Pancreas (tissue), 10 donors: ENCODE measurements at regions not wholly inside any gene's neighbourhood (a gene's known extent, or its start where the extent isn't known, plus 50 kb on each side); places are given as distances from the start of the nearest gene placed in this dataset.

ENCODE experiments used
- ATAC-seq, 4 donors: fragments of 200-7000 bp; cut with Tn5 transposase; one replicate each; pipeline versions ENCODE4 v1.8.0 to v1.9.1; 2020; ENCODE audit warnings: mild to moderate bottlenecking in 4 of 4, moderate library complexity in 4 of 4
- DNase-seq, 6 donors: peaks; one replicate each; pipeline ENCODE4 v3.0.0-alpha.2; 2020
- FAIRE-seq: peaks from 2 replicates; lab custom pipeline; 2012; peaks lifted over from hg19 to GRCh38; lab: Jason Lieb, UNC
- H3K27ac ChIP-seq, 4 donors: fragments of 200-600 bp; sonication (generic); 1 replicate in 3 of 4; 2 replicates in 1 of 4; pipeline versions ENCODE4 v1.5.0 to v1.8.0; 2020
- H3K27me3 ChIP-seq, 4 donors: fragments of 200-600 bp; one replicate each; pipeline ENCODE4 v1.8.0; 2021
- H3K36me3 ChIP-seq, 3 donors: fragments of 200-600 bp; sonication (generic) in 1 of 3; one replicate each; pipeline versions ENCODE4 v1.5.0 to v1.8.0; 2020 to 2021
- H3K4me1 ChIP-seq, 3 donors: fragments of 200-600 bp; one replicate each; pipeline ENCODE4 v1.8.0; 2021
- H3K4me3 ChIP-seq, 4 donors: fragments of 200-600 bp; sonication (generic) in 2 of 4; one replicate each; pipeline versions ENCODE4 v1.5.0 to v1.8.0; 2020 to 2021
- H3K9me3 ChIP-seq, 4 donors: fragments of 200-600 bp; one replicate each; pipeline ENCODE4 v1.8.0; 2021
- WGBS, 2 donors: extraction: QIAGEN DNeasy Blood & Tissue Kit; methylation state at CpG; one replicate each; pipeline ENCODE4 v1.1.7; 2013; 5-methylcytosine and 5-hydroxymethylcytosine counted together
- intact Hi-C, 3 donors: fragments of 100-400 bp; cut with DNase I; formaldehyde crosslinking; loops; one replicate each; pipeline versions ENCODE4 v1.11.1 to v1.14.2; 2022
- TF ChIP-seq, protein P1 (sequence below), 4 donors: fragments of 200-600 bp; sonication (generic) in 3 of 4; IDR thresholded peaks; one replicate each; pipeline versions ENCODE4 v1.5.0 to v1.8.0; 2021; ENCODE audit warnings: antibody characterized with exemption in 4 of 4
- donor health status: healthy with polysubstance abuse.
- donor health status: DM: no; HTN: no; CAD: no; lungs with moderate emphysema.
- donor health status: DM: no; HTN: no; CAD: no.
- donor health status: control.
- donor health status: control.
- donor health status: Bipolar disorder and iron deficiency.
- donor health status: DM: yes; HTN: yes; CAD: no.
- donor health status: DM: no; HTN: no; CAD: no.
- donor health status: DM: no; HTN: no; CAD: no.
- donor health status: DM: yes; HTN: yes; CAD: no.

DNA sequence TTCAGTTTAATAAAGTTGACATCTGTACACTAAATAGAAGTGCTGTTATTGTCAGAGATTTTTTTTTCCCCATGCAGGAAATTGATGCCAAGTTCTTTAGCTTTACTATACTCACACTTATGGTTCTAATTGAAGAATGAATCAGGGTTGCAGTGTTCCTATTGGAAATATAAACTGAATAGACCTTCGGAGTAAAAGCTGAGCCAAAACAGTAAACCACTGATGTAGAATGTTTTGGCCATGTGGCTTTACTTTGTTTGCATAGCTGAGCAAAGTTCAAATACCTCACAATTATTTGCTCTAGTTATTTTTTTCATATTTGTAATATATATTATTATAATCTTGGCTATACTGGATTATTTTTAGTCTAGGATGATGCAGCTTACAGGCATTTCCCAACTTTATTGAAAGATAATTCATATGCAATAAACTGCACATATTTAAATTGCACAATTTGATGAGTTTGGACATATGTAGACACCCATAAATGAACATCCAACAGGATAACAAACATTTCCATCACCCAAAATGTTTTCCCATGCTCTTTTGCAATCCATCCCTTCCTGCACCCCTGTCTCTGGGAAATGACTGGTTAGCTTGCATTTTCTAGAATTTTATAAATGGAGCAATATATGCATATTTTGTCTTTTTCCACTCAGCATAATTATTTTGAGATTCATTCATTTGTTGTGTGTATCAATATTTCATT is 105.8 kb upstream of the NOX3 start:
- ATAC-seq, result peak in 2 of 4 donors; percentile 39 to 42
- Histone ChIP-seq H3K4me1 (peaks cover 0 to 7% (median 0%) of the 10 kb centered on the region in 3 donors), H3K27me3 (no peaks in the 10 kb centered on the region), H3K27ac (no peak overlapping the region), H3K4me3 (no peak overlapping the region), H3K9me3 (no peaks in the 10 kb centered on the region), H3K36me3 (no peaks in the 10 kb centered on the region)
- no peak for FAIRE-seq
- TF ChIP-seq, protein P1, sequence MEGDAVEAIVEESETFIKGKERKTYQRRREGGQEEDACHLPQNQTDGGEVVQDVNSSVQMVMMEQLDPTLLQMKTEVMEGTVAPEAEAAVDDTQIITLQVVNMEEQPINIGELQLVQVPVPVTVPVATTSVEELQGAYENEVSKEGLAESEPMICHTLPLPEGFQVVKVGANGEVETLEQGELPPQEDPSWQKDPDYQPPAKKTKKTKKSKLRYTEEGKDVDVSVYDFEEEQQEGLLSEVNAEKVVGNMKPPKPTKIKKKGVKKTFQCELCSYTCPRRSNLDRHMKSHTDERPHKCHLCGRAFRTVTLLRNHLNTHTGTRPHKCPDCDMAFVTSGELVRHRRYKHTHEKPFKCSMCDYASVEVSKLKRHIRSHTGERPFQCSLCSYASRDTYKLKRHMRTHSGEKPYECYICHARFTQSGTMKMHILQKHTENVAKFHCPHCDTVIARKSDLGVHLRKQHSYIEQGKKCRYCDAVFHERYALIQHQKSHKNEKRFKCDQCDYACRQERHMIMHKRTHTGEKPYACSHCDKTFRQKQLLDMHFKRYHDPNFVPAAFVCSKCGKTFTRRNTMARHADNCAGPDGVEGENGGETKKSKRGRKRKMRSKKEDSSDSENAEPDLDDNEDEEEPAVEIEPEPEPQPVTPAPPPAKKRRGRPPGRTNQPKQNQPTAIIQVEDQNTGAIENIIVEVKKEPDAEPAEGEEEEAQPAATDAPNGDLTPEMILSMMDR (IDR thresholded peaks at IDR 0.05), result no peak
- no peak for DNase-seq
- 3 to 6% methylated on average over 1 of the region's 1 CpG for WGBS, 2 donors
- intact Hi-C loops, result no loop called here

- H3K27ac ChIP-seq, result no peak overlapping the region
- H3K4me3 ChIP-seq, result no peak overlapping the region
- intact Hi-C loops, result no loop called here
- no peak for ATAC-seq
- no peak for FAIRE-seq
- no peaks in the 10 kb centered on the region for H3K27me3 ChIP-seq
- H3K4me1 ChIP-seq, result no peaks in the 10 kb centered on the region
- H3K36me3 ChIP-seq, result no peaks in the 10 kb centered on the region
- no peak for DNase-seq
- H3K9me3 ChIP-seq, result no peaks in the 10 kb centered on the region
- WGBS, 2 donors, result 73 to 81% methylated on average over 4 of the region's 4 CpGs
- TF ChIP-seq, protein P1 (IDR thresholded peaks at IDR 0.05), result no peak
Observed at GRCh38 chr6:155549928-155550327, 94.3 kb upstream of the NOX3 start.

- TF ChIP-seq, protein P1 (IDR thresholded peaks at IDR 0.05), result no peak
Observed at GRCh38 chr6:155549028-155549798, 93.6 kb upstream of the NOX3 start.

DNA sequence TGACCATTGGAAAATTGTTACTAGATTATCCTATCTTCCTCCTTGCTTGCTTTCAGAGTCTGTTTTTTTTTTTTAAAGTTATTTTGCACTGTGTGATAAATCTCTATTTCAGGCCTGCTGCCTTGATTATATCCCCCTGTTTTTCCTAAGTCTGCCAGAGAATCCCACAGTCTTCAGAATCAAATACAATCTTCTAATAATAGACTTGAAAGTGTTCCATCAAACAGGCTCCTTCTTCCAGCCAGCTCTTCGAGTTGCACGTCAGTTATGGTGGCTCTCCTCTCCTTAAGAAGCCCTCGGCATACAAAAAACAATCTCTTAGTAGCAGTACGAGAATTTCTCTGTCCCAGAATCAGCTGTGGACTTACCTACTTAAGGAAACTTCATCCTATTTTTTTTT is 92.9 kb upstream of the NOX3 start:
- WGBS, 2 donors, result 70 to 82% methylated on average over 4 of the region's 4 CpGs
- TF ChIP-seq, protein P1 (IDR thresholded peaks at IDR 0.05), result no peak
- no peak for DNase-seq
- H3K4me1 ChIP-seq, result no peaks in the 10 kb centered on the region
- FAIRE-seq, result no peak
- no peaks in the 10 kb centered on the region for H3K9me3 ChIP-seq
- H3K36me3 ChIP-seq, result no peaks in the 10 kb centered on the region
- intact Hi-C loops, result no loop called here
- H3K27ac ChIP-seq, result no peak overlapping the region
- H3K27me3 ChIP-seq, result no peaks in the 10 kb centered on the region
- no peak overlapping the region for H3K4me3 ChIP-seq
- ATAC-seq, result no peak

More at GRCh38 chr6:155549028-155549798, 93.6 kb upstream of the NOX3 start:
- H3K27me3 ChIP-seq, result no peaks in the 10 kb centered on the region
- WGBS, 2 donors, result 76 to 82% methylated on average over 9 of the region's 9 CpGs
- no peaks in the 10 kb centered on the region for H3K36me3 ChIP-seq
- no peak overlapping the region for H3K4me3 ChIP-seq
- no peak overlapping the region for H3K27ac ChIP-seq
- DNase-seq, result no peak
- no peaks in the 10 kb centered on the region for H3K4me1 ChIP-seq
- ATAC-seq, result no peak
- no peak for FAIRE-seq
- intact Hi-C loops, result no loop called here
- no peaks in the 10 kb centered on the region for H3K9me3 ChIP-seq

GRCh38 chr6:155544677-155545076 is 89.0 kb upstream of the NOX3 start:
- no peak overlapping the region for H3K27ac ChIP-seq
- ATAC-seq, result no peak
- no peak for FAIRE-seq
- no peaks in the 10 kb centered on the region for H3K36me3 ChIP-seq
- no peaks in the 10 kb centered on the region for H3K27me3 ChIP-seq
- 81 to 95% methylated on average over 2 of the region's 2 CpGs for WGBS, 2 donors
- no peaks in the 10 kb centered on the region for H3K4me1 ChIP-seq
- TF ChIP-seq, protein P1 (IDR thresholded peaks at IDR 0.05), result no peak
- DNase-seq, result no peak
- H3K9me3 ChIP-seq, result no peaks in the 10 kb centered on the region
- intact Hi-C loops, result no loop called here
- no peak overlapping the region for H3K4me3 ChIP-seq
